ENCODE measurements at regions not wholly inside any gene's neighbourhood (a gene's known extent, or its start where the extent isn't known, plus 50 kb on each side); places are given as distances from the start of the nearest gene placed in this dataset.
"Not testable (repeated sequence)": the region's sequence is repeated elsewhere in the genome, so short reads cannot be mapped to it uniquely, and the experiment has no call there.

DNA sequence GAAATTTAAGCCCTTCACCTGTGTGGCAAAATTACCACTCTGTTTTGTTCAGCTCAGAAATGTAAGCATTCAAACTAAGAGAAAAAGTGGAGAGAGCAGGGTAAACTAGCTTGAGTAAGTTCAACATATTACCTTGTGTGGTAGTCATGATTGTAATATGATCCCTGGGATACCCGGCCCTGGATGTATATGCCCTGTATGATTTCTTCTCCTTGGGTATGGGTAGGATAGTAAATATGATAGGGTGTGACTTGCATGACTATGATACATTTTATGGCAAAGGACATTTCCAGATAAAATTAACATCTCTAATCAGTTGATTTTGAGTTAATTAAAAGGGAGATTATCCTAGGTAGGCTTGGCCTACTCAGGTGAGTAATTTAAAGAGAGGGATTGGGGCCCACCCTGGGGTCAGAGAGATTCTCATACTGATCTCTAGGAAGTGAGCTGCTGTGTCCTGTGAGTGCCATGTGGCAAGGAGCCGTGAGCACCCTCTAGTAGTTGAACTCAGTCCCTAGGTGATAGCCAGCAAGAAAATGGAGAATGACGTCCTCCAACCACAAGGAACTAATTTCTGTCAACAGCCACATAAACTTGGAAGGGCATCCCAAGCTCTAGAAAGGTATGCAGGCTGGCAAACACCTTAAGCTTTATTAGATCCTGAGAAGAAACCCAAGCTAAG is 62.2 kb upstream of the ANXA1 start:
- Histone ChIP-seq H3K27ac (ENCODE audit: poor library complexity, severe bottlenecking) (no peak overlapping the region), H3K9me3 (ENCODE audit: severe bottlenecking) (no peaks in the 10 kb centered on the region), H3K27me3 (ENCODE audit: insufficient read depth, poor library complexity, severe bottlenecking) (no peaks in the 10 kb centered on the region), H3K4me1 (ENCODE audit: insufficient read depth, poor library complexity, severe bottlenecking) (no peaks in the 10 kb centered on the region), H3K4me3 (ENCODE audit: severe bottlenecking) (no peak overlapping the region), H3K36me3 (ENCODE audit: low read depth) (no peaks in the 10 kb centered on the region)
- no peak for TF ChIP-seq CTCF (IDR thresholded peaks at IDR 0.05; ENCODE audit: poor library complexity, severe bottlenecking)
- DNase-seq (ENCODE audit: low spot score) (no peak), ATAC-seq (ENCODE audit: low read depth) (peak; percentile 36; the same call in 1 of the 3 replicates)

DNA sequence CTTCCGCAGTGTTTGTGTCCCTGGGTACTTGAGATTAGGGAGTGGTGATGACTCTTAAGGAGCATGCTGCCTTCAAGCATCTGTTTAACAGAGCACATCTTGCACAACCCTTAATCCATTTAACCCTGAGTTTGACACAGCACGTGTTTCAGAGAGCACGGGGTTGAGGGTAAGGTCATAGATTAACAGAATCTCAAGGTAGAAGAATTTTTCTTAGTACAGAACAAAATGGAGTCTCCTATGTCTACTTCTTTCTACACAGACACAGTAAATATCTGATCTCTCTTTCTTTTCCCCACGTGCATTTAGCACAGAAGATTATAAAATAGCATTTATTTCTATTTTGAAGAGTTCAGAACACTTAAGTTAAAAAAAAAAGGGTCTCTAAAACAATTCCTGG is 63.8 kb upstream of the ANXA1 start:
- ATAC-seq (ENCODE audit: low read depth); H3K4me1 ChIP-seq (ENCODE audit: insufficient read depth, poor library complexity, severe bottlenecking); H3K27ac ChIP-seq (ENCODE audit: poor library complexity, severe bottlenecking); H3K4me3 ChIP-seq (ENCODE audit: severe bottlenecking); H3K36me3 ChIP-seq (ENCODE audit: low read depth); DNase-seq (ENCODE audit: low spot score); H3K9me3 ChIP-seq (ENCODE audit: severe bottlenecking); H3K27me3 ChIP-seq (ENCODE audit: insufficient read depth, poor library complexity, severe bottlenecking): not testable (repeated sequence)

DNA sequence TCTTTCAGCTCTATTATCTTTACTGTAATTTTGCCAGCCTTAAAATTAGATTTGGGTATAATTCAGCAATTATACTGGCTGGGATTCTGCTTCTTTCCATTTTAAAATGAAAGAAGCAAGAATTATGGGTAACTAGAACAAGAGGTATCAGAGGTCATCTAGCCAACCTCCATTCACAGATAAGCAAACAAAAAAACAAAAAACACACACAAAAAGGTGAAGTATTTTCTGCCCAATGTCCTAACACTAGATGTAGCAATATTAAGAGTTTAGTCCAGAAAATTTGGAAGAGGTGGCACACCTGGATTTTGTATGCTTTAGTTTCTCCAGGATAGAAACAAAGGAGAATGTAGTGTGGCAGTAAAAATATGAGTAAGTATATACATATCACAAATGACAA is 68.1 kb upstream of the ANXA1 start:
- ATAC-seq (ENCODE audit: low read depth) (no peak), DNase-seq (ENCODE audit: low spot score) (no peak)
- no peaks in the 10 kb centered on the region for H3K27me3 ChIP-seq (ENCODE audit: insufficient read depth, poor library complexity, severe bottlenecking)
- no peaks in the 10 kb centered on the region for H3K9me3 ChIP-seq (ENCODE audit: severe bottlenecking)
- H3K4me3 ChIP-seq (ENCODE audit: severe bottlenecking) = no peak overlapping the region
- H3K27ac ChIP-seq (ENCODE audit: poor library complexity, severe bottlenecking) = no peak overlapping the region
- TF ChIP-seq CTCF (IDR thresholded peaks at IDR 0.05; ENCODE audit: poor library complexity, severe bottlenecking) = no peak
- H3K4me1 ChIP-seq (ENCODE audit: insufficient read depth, poor library complexity, severe bottlenecking) = no peaks in the 10 kb centered on the region
- H3K36me3 ChIP-seq (ENCODE audit: low read depth) = no peaks in the 10 kb centered on the region

DNA sequence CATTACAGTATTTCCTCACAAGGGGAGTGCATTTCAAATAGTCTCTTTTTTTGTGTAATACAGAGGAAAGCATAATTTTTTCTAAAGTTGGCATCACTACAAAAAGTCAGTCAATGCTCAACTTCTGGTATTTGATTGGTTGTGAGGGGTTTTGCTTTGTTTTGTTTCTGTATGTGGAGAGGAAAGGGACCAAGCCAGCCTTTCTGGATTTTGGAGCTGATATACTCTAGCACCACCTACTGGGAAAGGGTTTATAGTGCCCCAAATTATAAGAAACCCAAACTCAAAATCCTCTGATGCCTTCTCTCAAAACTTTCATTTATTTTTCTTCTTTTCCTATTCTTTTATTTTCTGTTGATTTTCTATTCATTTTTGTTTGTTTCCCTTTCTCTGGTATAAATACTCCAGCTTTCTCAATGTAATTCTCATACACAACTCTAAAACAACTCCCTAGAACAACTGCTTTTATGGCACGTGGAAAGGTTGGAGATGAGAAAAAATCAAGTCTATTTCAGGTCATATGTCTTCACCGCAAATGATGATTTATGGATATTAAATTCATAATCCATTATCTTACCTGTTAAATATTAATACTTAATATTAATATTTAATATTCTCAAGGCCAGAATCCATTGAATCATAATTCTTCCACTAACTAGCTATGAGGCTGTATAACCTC is 69.5 kb upstream of the ANXA1 start:
- H3K9me3 ChIP-seq (ENCODE audit: severe bottlenecking) = no peaks in the 10 kb centered on the region
- no peaks in the 10 kb centered on the region for H3K36me3 ChIP-seq (ENCODE audit: low read depth)
- no peak overlapping the region for H3K4me3 ChIP-seq (ENCODE audit: severe bottlenecking)
- no peaks in the 10 kb centered on the region for H3K4me1 ChIP-seq (ENCODE audit: insufficient read depth, poor library complexity, severe bottlenecking)
- TF ChIP-seq CTCF (IDR thresholded peaks at IDR 0.05; ENCODE audit: poor library complexity, severe bottlenecking) = peak; percentile 90
- DNase-seq (ENCODE audit: low spot score) = no peak
- no peaks in the 10 kb centered on the region for H3K27me3 ChIP-seq (ENCODE audit: insufficient read depth, poor library complexity, severe bottlenecking)
- no peak overlapping the region for H3K27ac ChIP-seq (ENCODE audit: poor library complexity, severe bottlenecking)
- peak; percentile 51; the same call in 1 of the 3 replicates for ATAC-seq (ENCODE audit: low read depth)

DNA sequence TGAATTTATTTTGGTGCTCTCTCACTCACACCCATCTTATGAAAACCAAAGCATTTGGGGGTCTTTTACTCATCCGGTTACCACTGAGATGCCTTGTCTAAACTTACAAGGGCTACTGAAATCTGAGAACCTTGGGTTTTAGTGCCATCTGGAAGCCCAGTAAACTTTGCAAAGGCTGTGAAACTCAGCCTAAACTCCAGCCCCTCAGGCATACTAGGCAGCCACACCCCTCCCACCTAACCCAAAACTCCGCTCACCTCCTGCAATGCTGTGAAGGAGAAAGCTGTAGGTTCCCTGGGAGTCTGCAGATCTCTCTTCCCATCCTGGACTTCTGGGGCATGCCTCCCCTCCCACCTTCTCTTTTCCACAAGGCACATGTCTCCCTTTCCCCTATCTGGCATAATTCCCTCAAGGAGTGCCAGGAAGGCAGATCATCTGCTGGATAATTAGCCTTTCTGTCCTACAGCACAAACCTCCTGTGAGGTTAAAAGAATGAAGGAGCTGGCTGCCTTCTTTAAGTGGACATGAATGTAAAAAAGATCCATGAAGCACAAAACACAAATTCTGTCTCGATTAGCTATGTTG is 71.5 kb upstream of the ANXA1 start:
- no peak for DNase-seq (ENCODE audit: low spot score)
- no peak for ATAC-seq (ENCODE audit: low read depth)
- Histone ChIP-seq H3K9me3 (ENCODE audit: severe bottlenecking) (no peaks in the 10 kb centered on the region), H3K36me3 (ENCODE audit: low read depth) (no peaks in the 10 kb centered on the region), H3K27me3 (ENCODE audit: insufficient read depth, poor library complexity, severe bottlenecking) (no peaks in the 10 kb centered on the region), H3K4me3 (ENCODE audit: severe bottlenecking) (no peak overlapping the region), H3K4me1 (ENCODE audit: insufficient read depth, poor library complexity, severe bottlenecking) (no peaks in the 10 kb centered on the region), H3K27ac (ENCODE audit: poor library complexity, severe bottlenecking) (no peak overlapping the region)
- TF ChIP-seq CTCF (IDR thresholded peaks at IDR 0.05; ENCODE audit: poor library complexity, severe bottlenecking) = no peak
